Left lung (tissue), 4 donors: ENCODE measurements at regions not wholly inside any gene's neighbourhood (a gene's known extent, or its start where the extent isn't known, plus 50 kb on each side); places are given as distances from the start of the nearest gene placed in this dataset.

Source experiments
- ATAC-seq: fragments of 200-7000 bp; cut with Tn5 transposase; one replicate; pipeline ENCODE4 v1.9.1; 2020; ENCODE audit warnings: moderate library complexity
- DNase-seq, 4 donors: peaks; one replicate each; pipeline ENCODE4 v3.0.0-alpha.2; 2013 to 2020
- H3K27ac ChIP-seq, 2 donors: fragments of 200-600 bp; sonication (generic) in 1 of 2; one replicate each; pipeline versions ENCODE4 v1.5.0 to v1.8.0; 2020 to 2021
- H3K27me3 ChIP-seq, 2 donors: fragments of 200-600 bp; sonication (generic) in 1 of 2; one replicate each; pipeline versions ENCODE4 v1.5.0 to v1.8.0; 2020 to 2021
- H3K36me3 ChIP-seq, 2 donors: fragments of 200-600 bp; sonication (generic) in 1 of 2; one replicate each; pipeline versions ENCODE4 v1.5.0 to v1.8.0; 2020 to 2021
- H3K4me1 ChIP-seq, 2 donors: fragments of 200-600 bp; one replicate each; pipeline ENCODE4 v1.8.0; 2021
- H3K4me3 ChIP-seq, 2 donors: fragments of 200-600 bp; sonication (generic) in 1 of 2; one replicate each; pipeline versions ENCODE4 v1.5.0 to v1.8.0; 2020 to 2021; ENCODE audit warnings: mild to moderate bottlenecking in 1 of 2
- H3K9me3 ChIP-seq, 2 donors: fragments of 200-600 bp; sonication (generic) in 1 of 2; one replicate each; pipeline versions ENCODE4 v1.5.0 to v1.8.0; 2020 to 2021
- intact Hi-C, 2 donors: fragments of 100-400 bp; cut with DNase I; formaldehyde crosslinking; loops; one replicate each; pipeline versions ENCODE4 v1.11.2 to v1.14.2; 2022
- TF ChIP-seq, protein P1 (sequence below), 2 donors: fragments of 200-600 bp; sonication (generic) in 1 of 2; IDR thresholded peaks; one replicate each; pipeline versions ENCODE4 v1.5.0 to v1.8.0; 2021; ENCODE audit warnings: antibody characterized with exemption in 2 of 2
- donor health status: DM: no; HTN: yes; CAD: no.
- donor health status: DM: no; HTN: no; CAD: no.

- TF ChIP-seq, protein P1, sequence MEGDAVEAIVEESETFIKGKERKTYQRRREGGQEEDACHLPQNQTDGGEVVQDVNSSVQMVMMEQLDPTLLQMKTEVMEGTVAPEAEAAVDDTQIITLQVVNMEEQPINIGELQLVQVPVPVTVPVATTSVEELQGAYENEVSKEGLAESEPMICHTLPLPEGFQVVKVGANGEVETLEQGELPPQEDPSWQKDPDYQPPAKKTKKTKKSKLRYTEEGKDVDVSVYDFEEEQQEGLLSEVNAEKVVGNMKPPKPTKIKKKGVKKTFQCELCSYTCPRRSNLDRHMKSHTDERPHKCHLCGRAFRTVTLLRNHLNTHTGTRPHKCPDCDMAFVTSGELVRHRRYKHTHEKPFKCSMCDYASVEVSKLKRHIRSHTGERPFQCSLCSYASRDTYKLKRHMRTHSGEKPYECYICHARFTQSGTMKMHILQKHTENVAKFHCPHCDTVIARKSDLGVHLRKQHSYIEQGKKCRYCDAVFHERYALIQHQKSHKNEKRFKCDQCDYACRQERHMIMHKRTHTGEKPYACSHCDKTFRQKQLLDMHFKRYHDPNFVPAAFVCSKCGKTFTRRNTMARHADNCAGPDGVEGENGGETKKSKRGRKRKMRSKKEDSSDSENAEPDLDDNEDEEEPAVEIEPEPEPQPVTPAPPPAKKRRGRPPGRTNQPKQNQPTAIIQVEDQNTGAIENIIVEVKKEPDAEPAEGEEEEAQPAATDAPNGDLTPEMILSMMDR (IDR thresholded peaks at IDR 0.05), result no peak
- peaks cover 0 to 9% of the 10 kb centered on the region in 2 donors for H3K9me3 ChIP-seq
- no peak for DNase-seq
- no peaks in the 10 kb centered on the region for H3K36me3 ChIP-seq
- no peaks in the 10 kb centered on the region for H3K27me3 ChIP-seq
- no peak overlapping the region for H3K27ac ChIP-seq
- intact Hi-C loops, result no loop called here
- H3K4me3 ChIP-seq, result no peak overlapping the region
- no peaks in the 10 kb centered on the region for H3K4me1 ChIP-seq
- ATAC-seq, result no peak
These were observed 417.2 kb downstream of the RFPL4B start for GRCh38 chr6:112764377-112764776.

- TF ChIP-seq, protein P1 (IDR thresholded peaks at IDR 0.05), result no peak
- Histone ChIP-seq H3K27me3 (no peaks in the 10 kb centered on the region), H3K27ac (no peak overlapping the region), H3K4me1 (no peaks in the 10 kb centered on the region), H3K4me3 (no peak overlapping the region), H3K9me3 (peaks cover 0 to 9% of the 10 kb centered on the region in 2 donors), H3K36me3 (no peaks in the 10 kb centered on the region)
- intact Hi-C loops, result no loop called here
- DNase-seq, result no peak
- no peak for ATAC-seq
These were observed 423.2 kb downstream of the RFPL4B start for GRCh38 chr6:112770308-112770707.

DNA sequence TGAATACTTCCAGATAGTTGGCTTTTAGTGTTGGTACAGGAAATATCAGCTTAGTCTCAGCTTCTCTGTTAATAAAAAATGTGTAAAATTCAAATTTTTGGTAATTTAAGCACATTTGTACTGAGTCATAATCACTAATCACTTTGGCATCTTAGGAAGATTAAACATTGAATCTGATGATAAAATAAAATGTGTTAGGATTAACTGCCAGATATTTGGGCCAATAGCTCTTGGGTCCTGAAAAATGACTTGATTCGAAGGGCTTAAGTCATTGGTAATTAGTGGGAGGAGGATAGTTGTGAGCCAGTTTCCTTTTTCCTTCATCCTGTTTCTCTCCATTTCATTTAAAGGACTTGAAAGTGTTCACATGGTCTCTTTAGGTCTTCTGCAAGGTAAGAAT lies 426.1 kb downstream of the RFPL4B start:
- TF ChIP-seq, protein P1 (IDR thresholded peaks at IDR 0.05), result no peak
- no peaks in the 10 kb centered on the region for H3K4me1 ChIP-seq
- peaks cover 0 to under 1% of the 10 kb centered on the region in 2 donors for H3K9me3 ChIP-seq
- no peak overlapping the region for H3K27ac ChIP-seq
- H3K4me3 ChIP-seq, result no peak overlapping the region
- no peak for DNase-seq
- H3K36me3 ChIP-seq, result no peaks in the 10 kb centered on the region
- no peak for ATAC-seq
- no peaks in the 10 kb centered on the region for H3K27me3 ChIP-seq
- intact Hi-C loops, result no loop called here

- no peak for ATAC-seq
- TF ChIP-seq, protein P1 (IDR thresholded peaks at IDR 0.05), result no peak
- H3K27me3 ChIP-seq, result no peaks in the 10 kb centered on the region
- H3K36me3 ChIP-seq, result no peaks in the 10 kb centered on the region
- H3K4me3 ChIP-seq, result no peak overlapping the region
- no peak overlapping the region for H3K27ac ChIP-seq
- intact Hi-C loops, result no loop called here
- H3K4me1 ChIP-seq, result no peaks in the 10 kb centered on the region
- no peak for DNase-seq
- no peaks in the 10 kb centered on the region for H3K9me3 ChIP-seq
These were observed 427.2 kb downstream of the RFPL4B start for GRCh38 chr6:112774319-112774718.

- TF ChIP-seq, protein P1 (IDR thresholded peaks at IDR 0.05), result peak; percentile 63 to 77
- no peak overlapping the region for H3K4me3 ChIP-seq
- H3K36me3 ChIP-seq, result no peaks in the 10 kb centered on the region
- no peaks in the 10 kb centered on the region for H3K9me3 ChIP-seq
- H3K27me3 ChIP-seq, result no peaks in the 10 kb centered on the region
- intact Hi-C loops, result loop anchor here in 1 of 2 donors (10.0 kb wide), 1 partner anchor 1134 kb away; no protein-coding TSS in a partner anchor
- peaks cover 0 to 4% of the 10 kb centered on the region in 2 donors for H3K4me1 ChIP-seq
- ATAC-seq (peak; percentile 97), DNase-seq (peak in 3 of 4 donors; percentile 45 to 81 (median 56))
- H3K27ac ChIP-seq, result no peak overlapping the region
These were observed 433.5 kb downstream of the RFPL4B start for GRCh38 chr6:112780498-112781096.
